ENCODE measurements at regions not wholly inside any gene's neighbourhood (a gene's known extent, or its start where the extent isn't known, plus 50 kb on each side); places are given as distances from the start of the nearest gene placed in this dataset.

- no peak for DNase-seq (ENCODE audit: low spot score)
- intact Hi-C loops (cut with DNase I) = no loop called here
Measured at GRCh38 chr3:159792070-159792469, 196.6 kb upstream of the IL12A start.

- intact Hi-C loops (cut with DNase I) = no loop called here
- no peak for DNase-seq (ENCODE audit: low spot score)
Measured at GRCh38 chr3:159795042-159795441, 193.6 kb upstream of the IL12A start.

- DNase-seq (ENCODE audit: low spot score) = no peak
- intact Hi-C loops (cut with DNase I) = no loop called here
Measured at GRCh38 chr3:159795681-159796175, 192.9 kb upstream of the IL12A start.

- no peak for DNase-seq (ENCODE audit: low spot score)
- intact Hi-C loops (cut with DNase I) = no loop called here
Measured at GRCh38 chr3:159796226-159796625, 192.4 kb upstream of the IL12A start.

GRCh38 chr3:159796744-159797143, 191.9 kb upstream of the IL12A start:
- no peak for DNase-seq (ENCODE audit: low spot score)
- intact Hi-C loops (cut with DNase I) = no loop called here

GRCh38 chr3:159797771-159798170, 190.9 kb upstream of the IL12A start:
- intact Hi-C loops (cut with DNase I) = no loop called here
- no peak for DNase-seq (ENCODE audit: low spot score)

GRCh38 chr3:159798951-159799350, 189.7 kb upstream of the IL12A start:
- intact Hi-C loops (cut with DNase I) = no loop called here
- DNase-seq (ENCODE audit: low spot score) = no peak

- no peak for DNase-seq (ENCODE audit: low spot score)
- intact Hi-C loops (cut with DNase I) = loop anchor here (5.0 to 10.0 kb wide), 2 partner anchors 33 to 186 kb away; no protein-coding TSS in a partner anchor
Measured at GRCh38 chr3:159800434-159801155, 188.0 kb upstream of the IL12A start.

GRCh38 chr3:159802864-159803263, 185.8 kb upstream of the IL12A start:
- intact Hi-C loops (cut with DNase I) = loop anchor here (5.0 to 10.0 kb wide), 2 partner anchors 36 to 188 kb away; no protein-coding TSS in a partner anchor
- DNase-seq (ENCODE audit: low spot score) = no peak

- no peak for DNase-seq (ENCODE audit: low spot score)
- intact Hi-C loops (cut with DNase I) = loop anchor here (5.0 to 10.0 kb wide), 2 partner anchors 36 to 189 kb away; no protein-coding TSS in a partner anchor
Measured at GRCh38 chr3:159803459-159803858, 185.2 kb upstream of the IL12A start.

- DNase-seq (ENCODE audit: low spot score) = no peak
- intact Hi-C loops (cut with DNase I) = loop anchor here (5.0 to 10.0 kb wide), 2 partner anchors 38 to 190 kb away; no protein-coding TSS in a partner anchor
Measured at GRCh38 chr3:159804726-159805410, 183.8 kb upstream of the IL12A start.

- intact Hi-C loops (cut with DNase I) = loop anchor here (10.0 kb wide), 1 partner anchor 191 kb away; no protein-coding TSS in a partner anchor
- no peak for DNase-seq (ENCODE audit: low spot score)
Measured at GRCh38 chr3:159805411-159805772, 183.2 kb upstream of the IL12A start.

- DNase-seq (ENCODE audit: low spot score) = no peak
Measured at GRCh38 chr3:159806412-159806811, 182.2 kb upstream of the IL12A start.

GRCh38 chr3:159807137-159808040, 181.2 kb upstream of the IL12A start:
- intact Hi-C loops (cut with DNase I) = loop anchor here (10.0 kb wide), 1 partner anchor 193 kb away; no protein-coding TSS in a partner anchor
- DNase-seq (ENCODE audit: low spot score) = no peak

More at GRCh38 chr3:159806412-159806811, 182.2 kb upstream of the IL12A start:
- intact Hi-C loops (cut with DNase I) = loop anchor here (10.0 kb wide), 1 partner anchor 192 kb away; no protein-coding TSS in a partner anchor

- intact Hi-C loops (cut with DNase I) = no loop called here
- no peak for DNase-seq (ENCODE audit: low spot score)
Measured at GRCh38 chr3:159813822-159814531, 174.7 kb upstream of the IL12A start.

- intact Hi-C loops (cut with DNase I) = no loop called here
Measured at GRCh38 chr3:159816512-159816911, 172.1 kb upstream of the IL12A start.

GRCh38 chr3:159817126-159817525, 171.5 kb upstream of the IL12A start:
- intact Hi-C loops (cut with DNase I) = no loop called here
- DNase-seq (ENCODE audit: low spot score) = no peak

More at GRCh38 chr3:159816512-159816911, 172.1 kb upstream of the IL12A start:
- no peak for DNase-seq (ENCODE audit: low spot score)

GRCh38 chr3:159817571-159817970, 171.1 kb upstream of the IL12A start:
- intact Hi-C loops (cut with DNase I) = no loop called here
- no peak for DNase-seq (ENCODE audit: low spot score)

GRCh38 chr3:159818399-159818798, 170.2 kb upstream of the IL12A start:
- intact Hi-C loops (cut with DNase I) = no loop called here
- DNase-seq (ENCODE audit: low spot score) = no peak
